Suppressor macrophage treated with lipopolysaccharide for 1 hour (primary cell): ENCODE measurements at regions not wholly inside any gene's neighbourhood (a gene's known extent, or its start where the extent isn't known, plus 50 kb on each side); places are given as distances from the start of the nearest gene placed in this dataset.
A peak's percentile ranks its signal among the peaks of the same experiment; 100 is the strongest.

ENCODE experiments used
- DNase-seq, 3 donors: peaks; one replicate each; pipeline ENCODE4 v3.0.0-alpha.2; 2020 to 2022

GRCh38 chr22:49449811-49450446, 377.7 kb downstream of the BRD1 start:
- DNase-seq, result no peak

- no peak for DNase-seq
Measured at GRCh38 chr22:49449377-49449776, 378.3 kb downstream of the BRD1 start.

- DNase-seq, result no peak
Measured at GRCh38 chr22:49448526-49448925, 379.1 kb downstream of the BRD1 start.

- no peak for DNase-seq
Measured at GRCh38 chr22:49447837-49448236, 379.8 kb downstream of the BRD1 start.

GRCh38 chr22:49446759-49447710, 380.6 kb downstream of the BRD1 start:
- peak in 2 of 3 donors; percentile 9 to 40 for DNase-seq

GRCh38 chr22:49446145-49446758, 381.4 kb downstream of the BRD1 start:
- DNase-seq, result peak in 1 of 3 donors; percentile 17

GRCh38 chr22:49444781-49445180, 382.9 kb downstream of the BRD1 start:
- no peak for DNase-seq

- no peak for DNase-seq
Measured at GRCh38 chr22:49440931-49441330, 386.7 kb downstream of the BRD1 start.

GRCh38 chr22:49439373-49439772, 388.3 kb downstream of the BRD1 start:
- no peak for DNase-seq

- no peak for DNase-seq
Measured at GRCh38 chr22:49437956-49438355, 389.7 kb downstream of the BRD1 start.

- no peak for DNase-seq
Measured at GRCh38 chr22:49437356-49437755, 390.3 kb downstream of the BRD1 start.

GRCh38 chr22:49436056-49436455, 391.6 kb downstream of the BRD1 start:
- no peak for DNase-seq

GRCh38 chr22:49435596-49435995, 392.1 kb downstream of the BRD1 start:
- DNase-seq, result no peak

GRCh38 chr22:49433717-49434611, 393.7 kb downstream of the BRD1 start:
- DNase-seq, result no peak

- no peak for DNase-seq
Measured at GRCh38 chr22:49432897-49433443, 394.7 kb downstream of the BRD1 start.

- no peak for DNase-seq
Measured at GRCh38 chr22:49432211-49432896, 395.3 kb downstream of the BRD1 start.

GRCh38 chr22:49431551-49431950, 396.1 kb downstream of the BRD1 start:
- peak; percentile 40 to 64 (median 61) for DNase-seq

GRCh38 chr22:49429066-49429465, 398.6 kb downstream of the BRD1 start:
- no peak for DNase-seq

GRCh38 chr22:49427941-49428340, 399.7 kb downstream of the BRD1 start:
- no peak for DNase-seq

GRCh38 chr22:49427341-49427740, 400.3 kb downstream of the BRD1 start:
- no peak for DNase-seq

- no peak for DNase-seq
Measured at GRCh38 chr22:49426618-49427266, 400.9 kb downstream of the BRD1 start.
